Inflammatory macrophage treated with lipopolysaccharide for 4 hours (primary cell): ENCODE measurements at regions not wholly inside any gene's neighbourhood (a gene's known extent, or its start where the extent isn't known, plus 50 kb on each side); places are given as distances from the start of the nearest gene placed in this dataset.
"Not testable (repeated sequence)": the region's sequence is repeated elsewhere in the genome, so short reads cannot be mapped to it uniquely, and the experiment has no call there.

Experiments
- DNase-seq: peaks from one replicate; pipeline ENCODE4 v3.0.0-alpha.2; 2020

GRCh38 chr18:73043211-73043610 is 175.4 kb upstream of the NETO1 start:
- DNase-seq: no peak

- no peak for DNase-seq
Measured at GRCh38 chr18:73040247-73040646, 172.5 kb upstream of the NETO1 start.

- no peak for DNase-seq
Measured at GRCh38 chr18:73038336-73038735, 170.5 kb upstream of the NETO1 start.

- no peak for DNase-seq
Measured at GRCh38 chr18:73023975-73024374, 156.2 kb upstream of the NETO1 start.

- no peak for DNase-seq
Measured at GRCh38 chr18:73009691-73010090, 141.9 kb upstream of the NETO1 start.

GRCh38 chr18:73007915-73008308 is 140.1 kb upstream of the NETO1 start:
- DNase-seq: no peak

- DNase-seq: no peak
Measured at GRCh38 chr18:73007195-73007914, 139.6 kb upstream of the NETO1 start.

- no peak for DNase-seq
Measured at GRCh38 chr18:73006331-73006730, 138.5 kb upstream of the NETO1 start.

GRCh38 chr18:73004260-73004659 is 136.5 kb upstream of the NETO1 start:
- DNase-seq: no peak

- DNase-seq: no peak
Measured at GRCh38 chr18:72999971-73000607, 132.3 kb upstream of the NETO1 start.

GRCh38 chr18:72995558-72995957 is 127.8 kb upstream of the NETO1 start:
- DNase-seq: no peak

- no peak for DNase-seq
Measured at GRCh38 chr18:72993250-72993649, 125.5 kb upstream of the NETO1 start.

GRCh38 chr18:72991379-72991778 is 123.6 kb upstream of the NETO1 start:
- no peak for DNase-seq

GRCh38 chr18:72987570-72987969 is 119.8 kb upstream of the NETO1 start:
- DNase-seq: not testable (repeated sequence)

- no peak for DNase-seq
Measured at GRCh38 chr18:72986103-72986502, 118.3 kb upstream of the NETO1 start.

GRCh38 chr18:72985686-72986085 is 117.9 kb upstream of the NETO1 start:
- no peak for DNase-seq

- DNase-seq: no peak
Measured at GRCh38 chr18:72984290-72984689, 116.5 kb upstream of the NETO1 start.

GRCh38 chr18:72973841-72974240 is 106.1 kb upstream of the NETO1 start:
- DNase-seq: no peak

GRCh38 chr18:72965616-72966015 is 97.8 kb upstream of the NETO1 start:
- DNase-seq: no peak

- DNase-seq: not testable (repeated sequence)
Measured at GRCh38 chr18:72958195-72958594, 90.4 kb upstream of the NETO1 start.

- DNase-seq: no peak
Measured at GRCh38 chr18:72948439-72948838, 80.7 kb upstream of the NETO1 start.

- no peak for DNase-seq
Measured at GRCh38 chr18:72942766-72943165, 75.0 kb upstream of the NETO1 start.

GRCh38 chr18:72940986-72941385 is 73.2 kb upstream of the NETO1 start:
- no peak for DNase-seq

GRCh38 chr18:72940509-72940908 is 72.7 kb upstream of the NETO1 start:
- no peak for DNase-seq

GRCh38 chr18:72935744-72936143 is 68.0 kb upstream of the NETO1 start:
- no peak for DNase-seq
